A204.1 (cell line): ENCODE measurements at regions not wholly inside any gene's neighbourhood (a gene's known extent, or its start where the extent isn't known, plus 50 kb on each side); places are given as distances from the start of the nearest gene placed in this dataset.

Source experiments
- FAIRE-seq: peaks from 2 replicates; lab custom pipeline; 2012; peaks lifted over from hg19 to GRCh38; lab: Jason Lieb, UNC

GRCh38 chr3:153658136-153658535 is 463.1 kb upstream of the ARHGEF26 start:
- no peak for FAIRE-seq

- no peak for FAIRE-seq
These were observed 454.0 kb upstream of the ARHGEF26 start for GRCh38 chr3:153666991-153667740.

GRCh38 chr3:153669527-153669926 is 451.7 kb upstream of the ARHGEF26 start:
- FAIRE-seq: no peak

GRCh38 chr3:153670577-153670976 is 450.6 kb upstream of the ARHGEF26 start:
- FAIRE-seq: no peak

- no peak for FAIRE-seq
These were observed 447.3 kb upstream of the ARHGEF26 start for GRCh38 chr3:153673853-153674252.

GRCh38 chr3:153679714-153680113 is 441.5 kb upstream of the ARHGEF26 start:
- FAIRE-seq: no peak

- no peak for FAIRE-seq
These were observed 440.7 kb upstream of the ARHGEF26 start for GRCh38 chr3:153680526-153680925.

- FAIRE-seq: no peak
These were observed 440.1 kb upstream of the ARHGEF26 start for GRCh38 chr3:153681057-153681456.

GRCh38 chr3:153688301-153689120 is 432.7 kb upstream of the ARHGEF26 start:
- no peak for FAIRE-seq

- FAIRE-seq: no peak
These were observed 428.0 kb upstream of the ARHGEF26 start for GRCh38 chr3:153693207-153693606.

GRCh38 chr3:153702106-153702505 is 419.1 kb upstream of the ARHGEF26 start:
- no peak for FAIRE-seq

GRCh38 chr3:153704115-153704514 is 417.1 kb upstream of the ARHGEF26 start:
- no peak for FAIRE-seq

GRCh38 chr3:153706706-153707105 is 414.5 kb upstream of the ARHGEF26 start:
- FAIRE-seq: no peak

GRCh38 chr3:153714016-153714415 is 407.2 kb upstream of the ARHGEF26 start:
- no peak for FAIRE-seq

- no peak for FAIRE-seq
These were observed 406.5 kb upstream of the ARHGEF26 start for GRCh38 chr3:153714588-153715290.

- no peak for FAIRE-seq
These were observed 399.0 kb upstream of the ARHGEF26 start for GRCh38 chr3:153722157-153722556.

GRCh38 chr3:153731071-153731470 is 390.1 kb upstream of the ARHGEF26 start:
- FAIRE-seq: no peak

GRCh38 chr3:153734777-153735551 is 386.2 kb upstream of the ARHGEF26 start:
- no peak for FAIRE-seq

GRCh38 chr3:153740109-153740508 is 381.1 kb upstream of the ARHGEF26 start:
- FAIRE-seq: no peak

GRCh38 chr3:153744889-153745288 is 376.3 kb upstream of the ARHGEF26 start:
- no peak for FAIRE-seq

- no peak for FAIRE-seq
These were observed 375.0 kb upstream of the ARHGEF26 start for GRCh38 chr3:153746211-153746610.

GRCh38 chr3:153749070-153749610 is 372.1 kb upstream of the ARHGEF26 start:
- FAIRE-seq: no peak
